Fibroblast of pulmonary artery (primary cell): ENCODE measurements at regions not wholly inside any gene's neighbourhood (a gene's known extent, or its start where the extent isn't known, plus 50 kb on each side); places are given as distances from the start of the nearest gene placed in this dataset.

Source experiments
- DNase-seq: peaks from one replicate; pipeline ENCODE4 v3.0.0-alpha.2; 2010; ENCODE audit warnings: low read depth
- H3K4me3 ChIP-seq: replicated peaks from 2 replicates; pipeline ENCODE4 v1.5.1; 2011; ENCODE audit warnings: low read depth, mild to moderate bottlenecking, control low read depth, low read length, moderate library complexity
- TF ChIP-seq, protein P1 (sequence below): IDR thresholded peaks from 2 replicates; pipeline ENCODE4 v1.5.1; 2011; ENCODE audit warnings: mild to moderate bottlenecking, control low read depth, low read length, inconsistent platforms; ENCODE audit errors: missing control alignments

DNA sequence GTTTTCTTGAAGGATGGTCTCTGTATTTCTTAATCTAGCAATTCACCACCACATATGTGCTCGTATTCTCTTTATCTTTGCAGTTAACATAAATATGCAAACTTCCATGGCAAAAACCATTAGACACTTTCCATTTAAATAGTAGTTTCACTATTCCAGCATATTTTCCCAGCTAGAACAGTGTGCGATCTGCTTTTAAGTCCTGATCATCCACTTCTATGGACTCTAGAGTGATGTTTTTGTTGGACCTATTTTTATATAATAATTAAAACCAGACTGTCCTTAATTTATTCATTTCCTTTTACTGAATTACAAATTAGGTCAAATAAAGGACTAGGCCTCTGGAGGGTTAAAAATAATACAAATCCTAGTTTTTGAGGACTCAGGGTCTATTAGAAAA is 418.4 kb upstream of the TRIB2 start:
- no peak overlapping the region for H3K4me3 ChIP-seq
- no peak for DNase-seq
- TF ChIP-seq, protein P1, sequence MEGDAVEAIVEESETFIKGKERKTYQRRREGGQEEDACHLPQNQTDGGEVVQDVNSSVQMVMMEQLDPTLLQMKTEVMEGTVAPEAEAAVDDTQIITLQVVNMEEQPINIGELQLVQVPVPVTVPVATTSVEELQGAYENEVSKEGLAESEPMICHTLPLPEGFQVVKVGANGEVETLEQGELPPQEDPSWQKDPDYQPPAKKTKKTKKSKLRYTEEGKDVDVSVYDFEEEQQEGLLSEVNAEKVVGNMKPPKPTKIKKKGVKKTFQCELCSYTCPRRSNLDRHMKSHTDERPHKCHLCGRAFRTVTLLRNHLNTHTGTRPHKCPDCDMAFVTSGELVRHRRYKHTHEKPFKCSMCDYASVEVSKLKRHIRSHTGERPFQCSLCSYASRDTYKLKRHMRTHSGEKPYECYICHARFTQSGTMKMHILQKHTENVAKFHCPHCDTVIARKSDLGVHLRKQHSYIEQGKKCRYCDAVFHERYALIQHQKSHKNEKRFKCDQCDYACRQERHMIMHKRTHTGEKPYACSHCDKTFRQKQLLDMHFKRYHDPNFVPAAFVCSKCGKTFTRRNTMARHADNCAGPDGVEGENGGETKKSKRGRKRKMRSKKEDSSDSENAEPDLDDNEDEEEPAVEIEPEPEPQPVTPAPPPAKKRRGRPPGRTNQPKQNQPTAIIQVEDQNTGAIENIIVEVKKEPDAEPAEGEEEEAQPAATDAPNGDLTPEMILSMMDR, result no peak

DNA sequence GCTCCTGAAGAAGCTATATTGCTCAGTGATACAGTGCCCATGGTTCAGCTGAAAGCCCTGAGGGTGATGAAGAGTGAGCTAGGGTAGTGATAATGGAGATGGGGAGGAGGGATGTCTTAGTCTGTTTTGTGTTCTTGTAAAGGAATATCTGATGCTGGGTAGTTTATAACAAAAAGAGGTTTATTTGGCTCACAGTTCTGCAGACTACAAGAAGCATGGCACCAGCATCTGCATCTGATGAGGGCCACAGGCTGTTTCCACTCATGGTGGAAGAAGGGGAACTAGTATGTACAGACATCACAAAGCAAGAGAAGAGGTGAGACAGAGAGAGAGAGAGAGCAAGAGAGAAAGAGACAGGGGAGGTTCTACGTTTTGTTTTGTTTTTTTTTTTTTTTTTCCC is 417.3 kb upstream of the TRIB2 start:
- no peak for DNase-seq
- no peak overlapping the region for H3K4me3 ChIP-seq
- TF ChIP-seq, protein P1, result no peak

DNA sequence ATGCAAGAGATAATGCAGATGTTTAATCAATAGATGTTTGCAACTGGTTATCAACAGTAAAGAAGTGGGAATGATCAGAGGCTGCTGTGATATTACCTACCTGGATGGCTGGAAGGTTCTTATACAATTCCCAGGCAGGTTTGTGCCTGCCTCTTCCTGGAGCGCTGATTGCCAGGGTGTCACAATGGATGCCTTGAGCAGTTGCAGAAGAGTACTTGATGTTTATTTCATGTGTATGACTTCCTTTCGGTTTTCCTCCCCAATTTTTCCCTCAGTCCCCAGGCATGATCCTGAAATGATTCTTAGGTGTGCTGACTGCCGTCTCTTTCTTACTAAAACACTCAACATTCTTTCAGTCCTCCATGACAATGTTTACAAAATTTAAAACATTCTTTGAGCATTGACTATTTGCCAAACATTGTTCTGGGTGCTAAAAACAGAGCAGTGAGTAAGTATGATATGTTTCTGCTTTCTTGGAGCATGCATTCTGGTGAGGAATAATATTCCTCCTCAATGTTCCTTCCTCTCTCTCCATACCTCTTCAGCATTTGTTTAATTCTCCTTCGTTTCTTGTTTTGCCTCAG is 416.6 kb upstream of the TRIB2 start:
- TF ChIP-seq, protein P1, result no peak
- peak; percentile 78 for DNase-seq
- H3K4me3 ChIP-seq, result no peak overlapping the region

DNA sequence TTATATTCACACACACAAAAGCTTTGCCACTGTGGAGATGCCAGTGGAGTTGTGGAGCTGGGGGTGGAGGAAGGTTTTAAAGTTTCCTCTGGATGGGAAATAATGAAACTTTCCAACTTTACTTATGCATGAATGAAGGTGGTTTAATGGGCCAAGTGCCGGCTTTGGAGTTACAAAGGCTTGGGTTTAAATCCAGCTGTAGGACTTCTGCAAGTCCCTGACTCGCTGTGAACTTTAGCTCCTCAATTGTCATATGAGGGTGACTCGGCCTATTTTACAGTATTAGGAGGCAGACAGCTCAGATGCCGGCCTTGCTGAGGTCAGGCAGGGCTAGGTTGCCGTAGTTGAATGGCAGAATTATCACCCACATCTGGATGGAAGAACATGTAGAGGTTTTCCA is 415.8 kb upstream of the TRIB2 start:
- DNase-seq, result no peak
- TF ChIP-seq, protein P1, result no peak
- H3K4me3 ChIP-seq, result no peak overlapping the region

DNA sequence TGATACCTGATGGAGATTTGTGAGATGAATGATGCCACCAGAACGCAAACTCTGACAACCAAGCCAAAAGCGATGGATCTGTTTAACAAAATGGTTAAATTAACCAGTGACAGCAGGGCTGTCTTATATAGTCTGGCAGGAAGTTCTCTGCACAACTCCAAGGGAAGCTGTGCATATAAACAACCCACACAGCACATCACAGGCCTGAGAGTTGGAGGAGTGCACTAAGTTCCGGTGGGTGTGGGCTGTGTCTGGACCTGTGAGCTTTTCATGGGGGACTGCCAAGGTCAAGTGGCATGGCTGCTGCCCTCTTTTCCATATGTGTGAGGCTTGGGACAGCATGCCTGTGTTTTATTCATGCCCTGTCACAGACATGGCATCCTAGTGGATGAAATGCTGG is 414.6 kb upstream of the TRIB2 start:
- TF ChIP-seq, protein P1, result no peak
- no peak for DNase-seq
- H3K4me3 ChIP-seq, result no peak overlapping the region

DNA sequence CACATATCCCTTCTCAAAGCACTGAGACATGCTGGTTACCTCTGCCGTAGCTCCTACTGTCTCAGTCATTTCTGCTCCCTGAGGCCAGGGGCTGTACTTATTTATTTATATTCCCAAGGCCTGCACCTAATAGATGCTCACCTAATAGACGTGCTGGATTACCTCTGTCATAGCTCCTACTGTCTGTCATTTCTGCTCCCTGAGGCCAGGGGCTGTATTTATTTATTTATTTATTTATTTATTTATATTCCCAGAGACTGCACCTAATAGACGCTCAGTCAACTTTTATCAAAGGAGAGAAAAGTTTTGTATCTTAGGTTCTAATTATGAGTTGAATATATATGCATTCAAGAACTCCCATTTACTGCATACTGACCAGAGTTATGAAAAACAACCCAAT is 414.0 kb upstream of the TRIB2 start:
- TF ChIP-seq, protein P1, result no peak
- DNase-seq, result no peak
- H3K4me3 ChIP-seq, result no peak overlapping the region
